ENCODE measurements at regions not wholly inside any gene's neighbourhood (a gene's known extent, or its start where the extent isn't known, plus 50 kb on each side); places are given as distances from the start of the nearest gene placed in this dataset.

GRCh38 chr1:209302779-209303568, 280.5 kb upstream of the CAMK1G start:
- no peak overlapping the region for H3K4me3 ChIP-seq
- no peaks in the 10 kb centered on the region for H3F3A ChIP-seq (ENCODE audit: insufficient read depth)
- H3K9ac ChIP-seq: no peak overlapping the region
- no peaks in the 10 kb centered on the region for H4K20me1 ChIP-seq (ENCODE audit: insufficient read depth)
- H3K79me2 ChIP-seq (ENCODE audit: insufficient read depth): no peaks in the 10 kb centered on the region
- no peaks in the 10 kb centered on the region for H3K9me3 ChIP-seq (ENCODE audit: low read depth)
- in situ Hi-C loops (cut with MboI): no loop called here
- TF ChIP-seq EZH2 (IDR thresholded peaks at IDR 0.05; ENCODE audit: insufficient read depth, poor library complexity, severe bottlenecking): no peak
- TF ChIP-seq EZH2phosphoT487 (IDR thresholded peaks at IDR 0.05; ENCODE audit: insufficient read depth, low read depth): no peak
- H2AFZ ChIP-seq: no peak overlapping the region
- H3K27me3 ChIP-seq (replicated peaks; ENCODE audit: insufficient read depth): no peaks in the 10 kb centered on the region
- whole genome bisulfite sequencing, 2 experiments (ENCODE audit: low coverage in 1 of 2, low lambda C conversion rate in 2 of 2, missing lambda C conversion rate in 2 of 2): 66 to 69% methylated on average over 7 of the region's 7 CpGs
- no peak overlapping the region for H3K27ac ChIP-seq
- H3K36me3 ChIP-seq (ENCODE audit: low read depth): no peaks in the 10 kb centered on the region
- H3K4me1 ChIP-seq (ENCODE audit: insufficient read depth): no peaks in the 10 kb centered on the region
- H3K9me2 ChIP-seq (ENCODE audit: insufficient read depth): no peaks in the 10 kb centered on the region
- DNase-seq: no peak
- no peak overlapping the region for H3K4me2 ChIP-seq (ENCODE audit: unreplicated experiment)

GRCh38 chr1:209304166-209304565, 279.3 kb upstream of the CAMK1G start:
- no peak overlapping the region for H3K27ac ChIP-seq
- H3K9me2 ChIP-seq (ENCODE audit: insufficient read depth): no peaks in the 10 kb centered on the region
- H3K9ac ChIP-seq: no peak overlapping the region
- no peak for DNase-seq
- no peaks in the 10 kb centered on the region for H3K9me3 ChIP-seq (ENCODE audit: low read depth)
- TF ChIP-seq EZH2 (IDR thresholded peaks at IDR 0.05; ENCODE audit: insufficient read depth, poor library complexity, severe bottlenecking) (no peak), EZH2phosphoT487 (IDR thresholded peaks at IDR 0.05; ENCODE audit: insufficient read depth, low read depth) (no peak)
- H3F3A ChIP-seq (ENCODE audit: insufficient read depth): no peaks in the 10 kb centered on the region
- H3K4me3 ChIP-seq: no peak overlapping the region
- H3K4me1 ChIP-seq (ENCODE audit: insufficient read depth): no peaks in the 10 kb centered on the region
- H3K36me3 ChIP-seq (ENCODE audit: low read depth): no peaks in the 10 kb centered on the region
- H3K27me3 ChIP-seq (replicated peaks; ENCODE audit: insufficient read depth): no peaks in the 10 kb centered on the region
- in situ Hi-C loops (cut with MboI): no loop called here
- H3K4me2 ChIP-seq (ENCODE audit: unreplicated experiment): no peak overlapping the region
- no peak overlapping the region for H2AFZ ChIP-seq
- WGBS, 2 experiments (ENCODE audit: low coverage in 1 of 2, low lambda C conversion rate in 2 of 2, missing lambda C conversion rate in 2 of 2): 53 to 63% methylated on average over 3 of the region's 3 CpGs
- H4K20me1 ChIP-seq (ENCODE audit: insufficient read depth): no peaks in the 10 kb centered on the region
- no peaks in the 10 kb centered on the region for H3K79me2 ChIP-seq (ENCODE audit: insufficient read depth)

GRCh38 chr1:209305221-209305954, 278.1 kb upstream of the CAMK1G start:
- 48 to 51% methylated on average over 4 of the region's 4 CpGs for WGBS, 2 experiments (ENCODE audit: low coverage in 1 of 2, low lambda C conversion rate in 2 of 2, missing lambda C conversion rate in 2 of 2)
- H3K4me1 ChIP-seq (ENCODE audit: insufficient read depth): no peaks in the 10 kb centered on the region

GRCh38 chr1:209307846-209308245, 275.7 kb upstream of the CAMK1G start:
- TF ChIP-seq EZH2 (IDR thresholded peaks at IDR 0.05; ENCODE audit: insufficient read depth, poor library complexity, severe bottlenecking) (no peak), EZH2phosphoT487 (IDR thresholded peaks at IDR 0.05; ENCODE audit: insufficient read depth, low read depth) (no peak)
- Histone ChIP-seq H3K4me3 (no peak overlapping the region), H3K9me3 (ENCODE audit: low read depth) (no peaks in the 10 kb centered on the region), H4K20me1 (ENCODE audit: insufficient read depth) (no peaks in the 10 kb centered on the region), H2AFZ (no peak overlapping the region), H3K9me2 (ENCODE audit: insufficient read depth) (no peaks in the 10 kb centered on the region), H3K4me2 (ENCODE audit: unreplicated experiment) (no peak overlapping the region), H3K27ac (no peak overlapping the region), H3K79me2 (ENCODE audit: insufficient read depth) (no peaks in the 10 kb centered on the region), H3F3A (ENCODE audit: insufficient read depth) (no peaks in the 10 kb centered on the region), H3K27me3 (replicated peaks; ENCODE audit: insufficient read depth) (no peaks in the 10 kb centered on the region), H3K4me1 (ENCODE audit: insufficient read depth) (no peaks in the 10 kb centered on the region), H3K36me3 (ENCODE audit: low read depth) (no peaks in the 10 kb centered on the region), H3K9ac (no peak overlapping the region)
- 21 to 28% methylated on average over 2 of the region's 2 CpGs for WGBS, 2 experiments (ENCODE audit: low coverage in 1 of 2, low lambda C conversion rate in 2 of 2, missing lambda C conversion rate in 2 of 2)
- in situ Hi-C loops (cut with MboI): no loop called here
- no peak for DNase-seq

More at GRCh38 chr1:209305221-209305954, 278.1 kb upstream of the CAMK1G start:
- Histone ChIP-seq H3K9me2 (ENCODE audit: insufficient read depth) (no peaks in the 10 kb centered on the region), H3K36me3 (ENCODE audit: low read depth) (no peaks in the 10 kb centered on the region), H3K9me3 (ENCODE audit: low read depth) (no peaks in the 10 kb centered on the region), H2AFZ (no peak overlapping the region), H3K4me2 (ENCODE audit: unreplicated experiment) (no peak overlapping the region), H3K79me2 (ENCODE audit: insufficient read depth) (no peaks in the 10 kb centered on the region), H3K4me3 (no peak overlapping the region), H3K27ac (no peak overlapping the region), H3K9ac (no peak overlapping the region), H3K27me3 (replicated peaks; ENCODE audit: insufficient read depth) (no peaks in the 10 kb centered on the region), H4K20me1 (ENCODE audit: insufficient read depth) (no peaks in the 10 kb centered on the region), H3F3A (ENCODE audit: insufficient read depth) (no peaks in the 10 kb centered on the region)
- TF ChIP-seq EZH2 (IDR thresholded peaks at IDR 0.05; ENCODE audit: insufficient read depth, poor library complexity, severe bottlenecking): no peak
- TF ChIP-seq EZH2phosphoT487 (IDR thresholded peaks at IDR 0.05; ENCODE audit: insufficient read depth, low read depth): no peak
- DNase-seq: no peak
- in situ Hi-C loops (cut with MboI): no loop called here
